GM19025 (cell line): ENCODE measurements at regions not wholly inside any gene's neighbourhood (a gene's known extent, or its start where the extent isn't known, plus 50 kb on each side); places are given as distances from the start of the nearest gene placed in this dataset.
"Not testable (repeated sequence)": the region's sequence is repeated elsewhere in the genome, so short reads cannot be mapped to it uniquely, and the experiment has no call there.

ENCODE experiments used
- ATAC-seq: cut with Tn5 transposase; IDR thresholded peaks from one replicate; pipeline ENCODE4 v1.9.1; 2021; ENCODE audit warnings: mild to moderate bottlenecking, low read depth, moderate library complexity; ENCODE audit not compliant: unreplicated experiment

DNA sequence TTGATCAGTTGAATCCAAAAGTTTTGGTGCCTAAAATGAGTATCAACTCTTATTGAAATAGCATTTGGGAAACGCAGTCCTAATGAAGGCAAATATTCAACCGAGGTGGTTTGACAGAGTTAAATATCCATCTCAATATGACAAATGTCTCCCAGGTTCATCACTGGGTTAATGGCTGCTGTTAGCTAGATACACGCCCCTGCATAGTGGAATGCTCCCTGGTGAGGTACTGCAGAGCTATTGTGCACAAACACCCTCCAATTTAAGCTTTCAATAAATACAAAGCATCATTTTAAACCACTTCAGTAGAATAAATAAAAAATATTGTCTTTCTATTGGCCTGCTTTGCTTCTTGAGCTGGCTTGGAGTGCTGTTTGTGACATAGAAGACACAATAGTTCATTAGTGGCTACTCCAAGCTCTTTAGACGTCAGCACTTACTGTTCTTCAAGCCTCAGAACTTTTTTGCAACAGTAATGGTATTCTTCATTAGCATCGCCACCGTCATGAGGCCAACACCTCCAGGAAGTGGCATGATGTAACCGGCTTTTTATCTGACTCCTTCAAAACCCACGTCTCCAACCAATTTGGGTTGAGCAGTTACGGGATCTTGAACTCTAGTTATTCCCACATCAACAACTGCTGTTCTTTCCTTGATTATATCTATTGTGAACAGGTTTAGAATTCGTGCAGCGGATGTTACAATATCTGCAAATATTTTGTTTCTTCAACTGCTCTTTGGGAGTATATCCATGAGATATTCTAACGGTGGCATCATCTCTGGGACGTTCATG is 1159.6 kb upstream of the EPHA6 start:
- no peak for ATAC-seq

DNA sequence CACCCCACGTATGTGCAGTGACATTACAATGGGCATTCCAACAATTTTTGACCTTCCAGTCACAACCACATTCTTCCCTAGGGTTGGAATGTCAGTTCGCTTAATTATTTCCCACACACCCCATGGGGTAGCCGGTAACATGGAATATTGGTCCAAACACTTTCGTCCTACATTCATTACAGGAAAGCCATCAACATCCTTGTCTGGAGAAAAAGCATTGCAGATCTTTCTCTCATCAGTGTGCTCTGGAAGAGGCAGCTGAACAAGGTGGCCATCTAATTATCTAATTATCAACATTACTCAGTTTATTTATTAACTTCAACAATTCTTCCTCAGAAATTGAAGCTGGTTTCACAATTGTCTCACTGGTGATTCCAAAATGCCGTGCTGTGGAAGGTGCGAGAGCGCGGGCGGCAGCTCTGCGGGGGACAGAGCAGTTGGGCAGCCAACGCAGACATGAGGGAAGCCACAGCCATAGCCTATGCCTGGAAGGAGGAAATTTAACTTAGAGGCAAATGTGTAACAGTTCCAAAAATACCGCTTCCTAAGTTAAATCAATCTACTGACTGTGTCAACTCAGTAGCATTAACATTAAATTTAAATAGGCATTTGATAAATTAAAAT is 1158.9 kb upstream of the EPHA6 start:
- no peak for ATAC-seq

DNA sequence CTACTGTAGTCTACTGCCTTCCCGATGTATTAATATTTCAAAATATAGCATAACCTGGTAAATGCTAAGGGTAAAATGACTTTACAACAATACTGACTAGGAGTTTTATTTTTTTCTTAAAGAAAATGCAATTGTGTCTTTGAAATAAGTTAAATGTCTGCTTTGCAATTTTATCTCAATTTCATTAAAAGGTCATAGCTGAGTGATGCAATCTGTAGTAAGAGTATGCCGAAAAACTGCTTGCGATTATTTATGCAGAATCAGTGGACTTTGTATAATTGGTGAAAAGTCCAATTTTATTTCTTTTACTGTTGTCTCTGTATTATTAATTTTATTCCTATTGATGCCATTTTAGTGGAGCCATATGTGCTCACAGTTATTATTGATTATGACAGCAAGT is 1143.6 kb upstream of the EPHA6 start:
- ATAC-seq, result no peak

DNA sequence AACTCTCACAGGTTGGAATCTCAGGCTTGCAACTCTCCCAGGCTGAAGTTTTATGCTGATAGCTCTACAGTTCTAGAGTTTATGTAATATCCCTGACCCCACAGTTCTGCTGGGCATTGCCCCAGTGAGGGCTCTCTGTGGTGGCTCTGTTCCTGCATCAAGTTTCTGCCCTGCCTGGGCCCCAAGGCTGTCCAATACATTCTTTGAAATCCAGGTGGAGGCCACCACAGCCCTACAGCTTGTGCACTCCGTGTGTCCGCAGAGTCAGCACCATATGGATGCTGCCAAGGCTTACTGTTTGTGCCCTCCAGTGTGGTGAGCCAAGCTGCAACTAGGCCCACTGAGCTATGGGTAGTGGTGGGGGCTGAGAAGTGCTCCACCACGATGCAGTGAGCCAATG is 1141.2 kb upstream of the EPHA6 start:
- no peak for ATAC-seq

DNA sequence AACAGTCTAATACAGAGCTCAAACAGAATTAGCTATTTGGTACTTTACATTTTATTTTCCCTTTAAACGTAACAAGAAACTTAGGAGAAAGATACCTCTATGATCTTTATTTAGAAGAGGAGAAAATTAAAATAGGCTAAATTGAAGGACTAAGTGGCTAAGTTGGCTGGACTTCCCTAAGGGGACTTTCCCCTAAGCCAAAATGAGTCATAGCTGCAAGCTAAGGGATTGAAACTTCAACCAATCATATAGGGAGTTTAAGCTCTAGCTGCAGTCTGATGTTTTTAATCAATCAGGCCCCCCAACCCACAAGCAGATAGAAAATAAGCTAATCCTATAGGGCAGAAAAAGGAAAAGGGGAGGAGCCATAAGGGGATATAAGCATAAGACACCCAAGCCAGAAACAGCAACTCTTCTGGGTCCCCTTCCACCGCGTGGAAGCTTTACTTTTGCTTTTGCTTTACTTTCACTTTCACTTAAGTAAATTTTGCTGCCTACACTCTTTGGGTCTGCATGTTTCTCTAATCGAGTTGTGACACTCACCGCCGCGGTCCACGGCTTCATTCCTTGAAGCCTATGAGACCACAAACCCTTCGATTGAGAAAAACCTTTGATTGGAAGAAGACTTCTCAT is 1108.5 kb upstream of the EPHA6 start:
- peak; percentile 83 for ATAC-seq

DNA sequence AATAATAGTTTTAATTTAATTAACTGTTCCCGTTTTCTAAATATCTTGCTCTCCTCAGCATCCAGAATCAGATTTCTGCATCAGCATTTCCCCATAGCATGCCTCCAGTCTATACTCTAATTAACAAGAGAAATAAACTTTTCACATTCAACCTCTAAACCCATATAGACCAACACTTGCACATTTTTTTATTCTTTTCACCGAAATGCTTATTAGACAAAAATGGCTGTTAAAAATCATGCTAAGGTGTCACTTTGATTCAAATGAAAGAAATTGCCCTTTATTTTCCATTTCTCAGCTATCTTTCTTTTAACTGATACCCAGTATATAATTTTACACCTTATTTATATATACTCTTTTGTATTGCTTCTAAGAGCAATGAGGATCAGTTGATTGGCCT is 1107.1 kb upstream of the EPHA6 start:
- ATAC-seq, result no peak

DNA sequence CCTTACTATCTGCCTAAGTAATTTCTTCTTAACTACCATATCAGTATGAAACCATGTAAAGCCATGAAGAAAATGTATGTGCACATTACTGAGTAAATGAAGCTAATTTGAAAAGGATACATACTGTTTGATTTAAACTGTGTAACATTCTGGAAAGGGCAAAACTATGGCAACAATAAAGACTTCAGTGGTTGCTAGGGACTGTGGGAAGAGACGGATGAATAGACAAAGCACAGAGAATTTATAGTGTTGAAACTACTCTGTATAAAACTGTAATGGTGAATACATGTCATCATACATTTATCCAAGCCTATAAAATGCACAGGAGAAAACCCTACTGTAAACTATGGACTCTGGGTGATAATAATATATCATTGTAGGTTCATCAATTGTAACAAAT is 1103.7 kb upstream of the EPHA6 start:
- ATAC-seq, result no peak

DNA sequence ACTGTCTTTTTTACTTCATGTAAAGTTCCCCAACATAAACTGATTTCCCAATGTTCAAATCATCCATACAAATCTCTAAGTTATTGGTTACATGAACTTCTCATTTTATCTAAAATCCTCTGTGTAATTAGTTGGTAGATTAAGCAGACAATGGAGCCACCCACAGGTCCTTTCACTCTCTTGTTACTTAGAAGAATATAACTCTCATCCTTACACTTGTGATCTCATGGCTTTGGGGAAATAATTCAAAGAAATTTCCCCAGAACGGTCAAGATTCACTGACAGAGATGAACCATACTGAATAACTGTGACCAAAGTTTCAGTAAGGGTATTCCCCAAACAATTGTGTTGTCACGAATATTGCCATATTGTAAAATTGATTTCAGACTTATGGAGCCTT is 1102.6 kb upstream of the EPHA6 start:
- no peak for ATAC-seq

DNA sequence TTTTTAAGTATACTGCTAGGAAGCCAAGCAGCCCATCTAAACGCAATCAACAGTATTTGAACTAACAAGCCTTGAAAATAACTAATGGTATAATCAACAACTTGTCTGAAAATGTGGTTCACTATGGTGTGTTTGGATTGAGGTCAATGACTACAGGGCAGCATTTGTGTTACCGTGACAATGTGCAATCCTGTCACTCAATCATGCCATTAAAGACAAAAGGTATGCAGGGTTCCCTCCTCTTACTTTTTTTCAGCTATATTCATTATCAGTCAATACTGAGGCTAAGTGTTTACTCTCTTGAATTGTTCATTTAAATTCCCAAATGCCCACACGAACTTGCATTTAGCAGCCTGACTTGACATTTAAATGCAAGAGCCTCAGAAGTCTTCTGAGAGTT is 1099.3 kb upstream of the EPHA6 start:
- ATAC-seq, result no peak

DNA sequence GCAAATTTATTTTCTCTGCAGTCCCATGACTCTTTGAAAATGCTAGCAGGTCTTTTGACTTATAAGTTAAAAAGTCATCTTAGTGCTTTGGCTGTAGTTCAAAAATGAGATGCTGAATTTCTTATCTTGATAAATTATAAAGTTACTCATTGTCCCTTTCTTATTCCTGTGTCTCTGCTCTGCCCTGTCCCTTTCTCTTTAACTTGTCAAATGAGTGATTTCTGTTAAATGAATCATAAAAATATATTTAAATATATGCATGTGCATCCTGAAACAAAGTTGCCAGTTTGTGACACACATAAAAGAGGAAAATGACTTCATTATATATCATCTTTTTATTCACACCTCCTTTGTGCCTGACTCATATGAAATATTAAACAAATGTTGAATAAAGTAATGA is 1097.3 kb upstream of the EPHA6 start:
- ATAC-seq, result no peak

DNA sequence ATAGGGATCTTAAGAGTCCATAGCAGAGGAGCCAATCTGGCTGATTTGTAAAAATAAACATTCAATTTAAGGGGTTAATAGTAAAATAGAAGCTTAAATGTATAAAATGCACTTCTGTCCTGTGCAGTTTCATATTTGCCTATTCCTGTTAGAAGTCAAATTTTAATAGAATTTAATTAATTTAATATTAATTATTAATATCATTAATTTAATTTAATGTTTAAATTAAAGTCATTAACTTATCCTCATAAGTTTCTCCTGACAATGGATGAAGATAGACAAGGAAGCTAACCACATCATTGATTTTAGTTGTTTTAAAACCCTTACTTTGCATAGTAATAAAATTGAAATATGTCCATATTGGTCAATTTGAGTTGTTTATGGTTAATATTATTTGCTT is 1096.2 kb upstream of the EPHA6 start:
- no peak for ATAC-seq

DNA sequence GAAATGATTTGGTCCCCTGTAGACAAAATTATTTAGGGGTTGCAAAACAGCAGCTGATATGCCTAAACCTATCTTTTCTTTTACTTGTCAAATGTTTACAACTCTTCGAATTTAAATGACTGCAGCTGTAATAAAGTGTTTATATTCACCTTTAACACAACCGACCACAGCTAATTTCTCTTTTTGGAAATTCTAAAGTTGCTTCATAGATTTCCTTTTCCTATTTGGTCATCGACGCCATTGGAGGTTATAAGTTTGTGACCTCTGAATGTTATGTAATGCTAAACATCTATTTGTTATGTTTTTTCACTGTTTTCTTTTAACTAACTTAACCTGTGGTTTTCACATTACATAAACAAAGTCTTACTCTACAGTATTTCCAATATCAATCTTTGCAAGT is 1094.9 kb upstream of the EPHA6 start:
- ATAC-seq, result no peak

DNA sequence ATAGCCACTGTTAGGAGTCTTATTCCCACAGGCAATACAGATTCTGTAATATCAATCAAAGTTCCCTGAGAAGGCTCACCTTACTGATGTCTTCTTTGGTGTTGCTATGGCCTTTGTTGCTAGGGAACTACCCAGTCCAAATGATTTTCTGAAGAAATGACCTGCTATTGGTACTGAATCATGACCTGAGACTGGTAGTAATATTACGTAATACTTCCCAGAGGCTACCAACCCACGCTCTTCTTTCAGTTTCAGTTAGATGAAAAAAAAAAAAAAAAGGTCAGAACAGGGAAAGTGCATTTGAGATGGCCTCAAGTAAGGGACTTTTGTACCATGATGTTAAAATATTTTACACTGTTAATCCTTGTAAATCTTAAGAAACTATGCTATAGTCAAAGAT is 1092.5 kb upstream of the EPHA6 start:
- ATAC-seq, result peak; percentile 69

DNA sequence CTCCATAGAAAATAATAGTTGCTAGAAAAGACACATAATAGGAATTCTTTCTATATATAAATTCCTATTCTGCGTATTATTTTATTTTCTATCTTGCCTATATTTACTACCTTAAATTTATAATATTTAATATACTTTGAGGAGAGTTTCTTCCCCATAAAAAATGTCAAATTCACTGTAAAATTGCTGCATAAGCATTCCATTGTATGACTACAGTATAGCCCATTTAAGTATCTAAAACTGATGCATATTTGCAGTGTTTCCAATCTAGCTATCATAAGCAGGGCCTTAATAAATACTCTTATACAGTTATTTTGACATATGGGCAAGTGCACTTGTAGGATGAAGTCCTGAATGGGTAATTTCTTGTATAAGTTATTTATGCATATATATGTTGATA is 1088.6 kb upstream of the EPHA6 start:
- ATAC-seq, result no peak

DNA sequence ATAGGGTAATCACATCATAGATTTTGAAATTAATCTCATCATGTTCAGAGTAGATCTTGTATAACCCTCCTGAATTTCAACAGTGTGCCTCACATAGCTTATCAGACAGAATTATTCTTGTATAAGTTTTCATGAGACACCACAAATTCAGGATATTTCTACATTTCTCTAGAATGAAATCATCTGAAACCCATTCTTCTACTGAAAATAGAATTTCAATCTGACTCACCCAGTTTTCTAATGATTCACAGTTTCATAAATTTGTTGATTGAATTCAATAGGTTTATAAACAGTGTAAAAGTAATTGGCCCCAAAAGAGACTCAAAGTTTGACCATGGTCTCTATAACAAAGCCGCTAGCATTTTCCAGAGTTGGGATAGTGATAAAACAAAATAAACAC is 1082.6 kb upstream of the EPHA6 start:
- ATAC-seq, result no peak

DNA sequence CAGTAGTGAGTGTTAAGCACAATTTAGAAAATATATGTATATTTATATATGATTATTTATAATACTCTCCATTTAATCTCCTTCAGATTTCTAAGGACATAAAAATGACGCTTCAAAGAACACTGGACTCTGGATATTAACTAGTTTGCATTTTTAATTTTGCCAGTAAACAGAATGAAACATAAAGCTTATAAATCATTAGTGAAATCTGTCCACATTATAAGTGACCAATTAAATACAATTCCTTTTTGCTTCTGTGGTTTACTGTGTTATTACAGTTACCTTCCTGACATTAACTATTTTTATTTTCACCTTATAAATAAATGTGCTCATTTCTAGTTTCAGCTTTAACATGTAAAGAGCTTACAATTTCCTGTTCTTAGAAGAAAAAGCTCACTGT is 1081.1 kb upstream of the EPHA6 start:
- no peak for ATAC-seq

DNA sequence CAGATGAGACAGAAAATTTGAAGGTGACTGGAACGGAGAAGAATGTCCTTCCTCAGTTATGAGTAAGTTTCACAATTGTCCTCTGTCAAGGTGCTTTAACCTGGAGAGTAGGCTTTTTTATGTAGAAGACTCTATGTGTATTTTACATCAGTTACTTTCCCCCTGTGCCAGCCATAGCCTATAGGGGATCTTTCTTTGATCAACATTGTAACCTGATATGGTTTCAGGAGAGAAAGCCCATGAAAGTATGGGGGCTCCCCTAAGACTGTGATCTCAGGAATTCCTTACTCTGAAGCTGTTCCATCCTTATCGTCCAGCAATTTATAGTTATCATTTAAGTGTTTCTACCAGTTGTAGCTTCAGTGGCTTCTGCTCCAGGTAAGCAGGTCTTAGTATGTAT is 1076.3 kb upstream of the EPHA6 start:
- no peak for ATAC-seq

DNA sequence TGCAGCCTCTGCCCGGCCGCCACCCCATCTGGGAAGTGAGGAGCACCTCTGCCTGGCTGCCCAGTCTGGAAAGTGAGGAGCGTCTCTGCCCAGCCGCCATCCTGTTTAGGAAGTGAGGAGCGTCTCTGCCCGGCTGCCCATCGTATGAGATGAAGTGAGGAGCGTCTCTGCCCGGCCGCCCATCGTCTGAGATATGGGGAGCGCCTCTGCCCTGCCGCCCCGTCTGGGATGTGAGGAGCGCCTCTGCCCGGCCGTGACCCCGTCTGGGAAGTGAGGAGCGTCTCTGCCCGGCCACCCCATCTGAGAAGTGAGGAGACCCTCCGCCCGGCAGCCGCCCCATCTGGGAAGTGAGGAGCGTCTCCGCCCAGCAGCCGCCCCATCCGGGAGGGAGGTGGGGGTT is 1069.5 kb upstream of the EPHA6 start:
- ATAC-seq, result not testable (repeated sequence)

DNA sequence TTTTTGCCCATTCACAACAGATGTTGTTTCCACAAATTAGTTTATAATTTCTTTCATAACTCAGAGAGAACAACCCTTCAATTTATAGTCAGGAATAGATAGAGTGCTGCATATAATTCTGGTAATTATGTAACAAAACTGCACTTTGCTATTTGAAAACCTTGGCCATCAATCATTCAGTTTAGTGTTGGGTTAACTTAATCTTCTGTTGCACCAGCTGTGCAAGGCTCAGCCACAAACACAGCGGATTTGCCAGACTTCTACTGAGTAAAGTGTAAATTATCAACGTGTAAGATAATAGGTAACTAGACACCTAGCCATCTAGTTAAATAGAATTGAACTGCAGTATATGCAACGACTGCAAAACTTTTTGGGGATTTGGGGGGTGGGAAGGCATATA is 1064.3 kb upstream of the EPHA6 start:
- no peak for ATAC-seq

DNA sequence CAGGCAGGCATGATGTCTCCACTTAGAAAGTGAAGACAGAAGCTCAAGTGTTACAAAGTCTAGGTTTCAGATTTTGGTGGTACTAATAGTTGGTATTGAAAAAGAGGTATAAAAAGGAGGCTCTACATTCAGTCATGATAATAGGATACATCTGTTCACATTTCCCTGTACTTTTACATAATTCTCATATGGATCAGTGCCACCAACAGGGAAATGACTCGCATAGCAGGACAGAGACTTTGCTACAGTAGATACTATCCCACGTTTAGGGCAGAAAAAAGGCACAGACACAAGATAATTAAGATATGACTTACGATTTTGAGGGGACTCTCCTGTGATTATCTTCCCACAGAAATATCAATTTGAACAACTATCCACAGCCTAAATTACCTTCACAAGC is 1062.9 kb upstream of the EPHA6 start:
- ATAC-seq, result no peak

DNA sequence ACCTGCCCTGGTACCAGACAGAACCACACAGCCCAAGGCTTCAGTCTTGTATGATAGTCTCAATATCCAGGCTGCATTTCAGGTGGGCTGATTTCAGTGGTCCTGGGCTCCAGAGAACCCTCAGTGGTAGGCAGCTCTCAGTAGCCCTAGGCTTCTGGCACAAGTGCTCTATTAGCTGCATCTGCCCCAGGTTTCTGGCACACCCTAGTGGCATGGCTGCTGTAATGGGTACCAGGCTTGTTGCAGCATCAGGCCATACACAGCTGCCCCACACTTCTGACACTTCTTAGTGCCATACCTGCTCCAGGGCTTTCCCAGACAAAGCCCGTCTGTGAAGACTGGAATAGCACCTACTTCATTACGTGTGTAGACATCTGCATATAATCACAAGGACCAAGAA is 1062.2 kb upstream of the EPHA6 start:
- no peak for ATAC-seq

DNA sequence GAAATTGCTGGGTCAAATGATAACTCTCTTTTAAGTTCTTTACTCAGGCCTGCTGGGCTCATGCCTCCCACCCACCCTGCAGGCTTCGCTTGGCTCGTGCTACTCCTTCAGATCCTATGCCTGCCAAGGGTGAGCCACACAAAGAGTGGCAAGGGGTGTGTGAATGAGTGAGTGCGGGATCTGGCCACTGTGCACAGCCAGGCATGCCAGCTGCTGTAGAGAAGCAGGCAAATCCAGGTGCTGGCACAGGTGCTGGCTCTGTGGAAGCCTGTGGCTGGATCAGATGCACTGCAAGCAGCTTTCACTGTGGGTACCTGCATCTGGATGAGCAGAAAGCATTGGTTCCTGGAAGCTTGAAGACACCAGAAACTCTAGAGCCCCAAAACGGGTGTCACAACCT is 1055.7 kb upstream of the EPHA6 start:
- no peak for ATAC-seq
